GF-D8 (cell line): ENCODE measurements at regions not wholly inside any gene's neighbourhood (a gene's known extent, or its start where the extent isn't known, plus 50 kb on each side); places are given as distances from the start of the nearest gene placed in this dataset.
"Not testable (repeated sequence)": the region's sequence is repeated elsewhere in the genome, so short reads cannot be mapped to it uniquely, and the experiment has no call there.

Source experiments
- DNase-seq: peaks from one replicate; lab custom pipeline; 2025; lab: John Stamatoyannopoulos, UW

DNA sequence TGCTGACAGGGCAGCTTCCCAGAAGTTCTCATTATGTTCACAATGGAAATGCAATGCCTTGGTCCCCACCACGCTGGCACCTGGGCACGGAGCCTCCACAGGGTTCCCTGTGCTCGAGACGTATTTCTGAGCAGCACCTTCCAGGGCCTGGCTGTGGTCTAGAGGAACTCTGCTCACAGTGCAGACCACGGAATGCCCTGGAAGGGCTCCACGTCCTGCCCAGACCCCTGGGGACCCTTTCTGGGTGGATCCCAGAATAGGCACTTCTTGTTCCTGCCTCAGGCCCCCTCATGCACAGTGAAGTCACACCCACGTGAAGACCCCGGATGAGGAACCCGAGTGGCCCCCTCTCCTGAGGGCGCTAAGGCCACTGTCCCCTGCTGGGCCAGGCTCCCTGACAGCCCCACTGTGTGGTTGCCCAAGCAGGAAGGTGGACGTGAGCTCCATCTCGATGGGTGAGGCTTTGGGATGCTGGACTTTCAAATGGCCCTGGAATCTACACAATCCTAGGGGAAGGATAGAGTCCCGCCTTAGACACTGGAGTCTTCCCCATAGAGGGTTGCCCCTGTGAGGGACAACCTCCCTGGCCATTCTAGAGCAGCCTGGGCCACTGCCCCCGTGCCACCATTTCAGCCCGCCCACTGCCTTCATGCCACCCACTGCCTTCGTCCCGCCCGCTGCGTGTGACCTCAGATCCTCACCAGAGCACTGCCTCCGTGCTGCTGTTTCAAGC is 1106.8 kb downstream of the BRD1 start:
- no peak for DNase-seq

DNA sequence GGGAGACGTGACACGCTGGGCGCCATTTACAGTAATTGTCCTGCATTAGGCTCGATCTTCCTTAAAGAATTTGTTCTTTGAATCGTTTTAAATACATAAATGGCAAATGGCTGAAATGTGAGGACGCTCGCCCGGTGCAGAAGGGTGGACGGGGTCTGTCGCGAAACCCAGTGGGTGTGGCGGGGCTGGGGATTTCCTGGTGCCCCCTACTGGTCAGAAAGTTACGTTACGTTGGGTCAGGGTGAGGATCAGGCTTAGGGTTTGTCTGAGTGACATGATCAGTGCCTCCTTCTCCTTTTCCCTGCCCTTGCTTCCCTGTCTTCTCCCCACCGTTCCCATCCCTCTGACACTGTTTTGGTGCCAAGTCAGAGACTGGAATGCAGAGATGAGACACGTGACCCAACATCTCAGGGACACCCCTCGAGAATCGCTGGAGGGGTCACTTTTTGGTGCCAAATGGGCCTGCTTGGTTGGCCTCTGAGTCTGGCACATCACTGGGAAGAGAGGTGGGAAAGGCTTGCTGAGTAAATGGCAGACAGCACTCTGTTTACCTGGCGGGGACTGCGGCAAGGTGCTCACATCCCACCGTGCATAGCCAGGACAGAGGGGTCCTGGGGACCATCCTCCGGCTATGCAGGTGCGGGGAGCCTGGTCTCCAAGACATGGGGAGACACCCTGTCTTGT is 1107.6 kb downstream of the BRD1 start:
- no peak for DNase-seq

DNA sequence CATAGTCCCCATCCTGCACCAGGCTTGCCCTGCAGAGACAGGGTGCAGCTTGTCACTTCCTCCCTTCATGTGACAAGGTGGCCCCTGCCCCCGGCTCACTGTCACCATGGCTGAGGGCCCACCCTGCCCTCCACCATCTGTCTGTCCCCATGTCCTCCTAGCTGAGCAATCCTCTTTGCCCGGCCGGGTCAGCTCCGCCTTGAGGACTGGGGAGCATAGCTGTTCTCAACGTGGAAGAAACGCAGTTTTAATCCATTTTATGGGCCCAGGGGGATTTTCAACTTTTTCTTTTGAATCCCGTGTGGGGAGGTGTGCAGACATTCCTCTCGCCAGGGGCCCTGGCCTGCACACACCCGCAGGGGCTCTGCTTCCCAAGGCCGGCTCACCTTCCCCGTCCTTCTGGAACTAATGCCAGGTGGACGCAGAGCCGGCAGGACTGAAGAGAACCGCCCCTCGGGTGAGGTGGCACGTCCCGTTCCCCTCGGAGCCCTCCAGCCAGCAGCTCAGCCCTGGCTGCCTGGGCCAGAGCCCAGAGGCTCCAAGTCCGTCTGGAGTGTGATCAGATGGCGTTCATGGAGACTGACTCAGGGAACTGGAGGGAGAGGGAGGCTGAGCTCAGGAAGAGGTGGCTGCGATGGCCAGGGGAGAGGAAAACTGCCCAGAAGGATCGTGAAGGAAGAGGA is 1108.7 kb downstream of the BRD1 start:
- no peak for DNase-seq

DNA sequence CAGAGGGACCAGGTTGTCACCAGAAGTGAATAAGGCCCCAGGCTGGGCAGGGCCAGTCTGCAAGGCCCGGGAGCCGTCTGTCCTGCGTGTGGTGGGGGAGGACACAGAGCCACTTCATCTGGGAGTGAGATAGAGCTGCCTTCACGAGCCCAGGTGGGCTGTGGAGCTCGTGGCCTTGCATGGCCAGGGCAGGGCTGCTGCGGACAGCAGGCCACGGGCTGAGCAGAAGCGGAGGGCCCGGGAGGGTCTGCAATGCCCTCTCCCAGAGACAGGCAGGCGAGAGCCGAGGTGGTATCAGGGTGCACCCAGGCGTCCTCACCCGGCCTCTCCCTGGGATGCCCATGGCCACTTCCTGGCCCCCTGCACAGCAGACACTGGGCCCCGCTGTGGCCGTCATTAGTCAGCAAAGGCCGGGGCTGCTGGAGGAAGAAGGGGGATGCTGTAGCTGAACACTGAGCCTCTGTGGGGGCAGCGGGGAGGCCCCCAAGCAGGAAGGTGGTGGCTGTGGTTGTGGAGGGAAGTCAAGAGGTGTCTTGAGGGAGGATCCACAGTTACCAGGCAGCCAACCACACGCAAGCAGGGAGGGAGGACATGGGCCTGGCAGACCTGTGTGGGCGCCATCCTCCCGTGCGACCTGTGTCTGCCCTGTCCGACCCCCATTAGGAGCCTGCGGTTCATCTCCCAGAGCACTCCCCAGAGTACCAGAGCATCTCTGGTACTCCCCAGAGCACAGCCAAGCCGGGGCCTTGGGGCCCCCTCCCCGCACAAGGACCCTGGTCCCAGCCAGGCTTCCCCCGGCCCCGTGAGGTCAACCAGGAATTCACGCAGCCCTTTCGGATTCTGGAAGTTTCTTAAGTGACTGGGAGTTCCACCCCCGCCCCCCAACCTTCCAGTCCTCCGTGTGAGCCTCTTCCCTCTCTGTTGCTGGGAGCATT is 1109.5 kb downstream of the BRD1 start:
- DNase-seq: no peak

DNA sequence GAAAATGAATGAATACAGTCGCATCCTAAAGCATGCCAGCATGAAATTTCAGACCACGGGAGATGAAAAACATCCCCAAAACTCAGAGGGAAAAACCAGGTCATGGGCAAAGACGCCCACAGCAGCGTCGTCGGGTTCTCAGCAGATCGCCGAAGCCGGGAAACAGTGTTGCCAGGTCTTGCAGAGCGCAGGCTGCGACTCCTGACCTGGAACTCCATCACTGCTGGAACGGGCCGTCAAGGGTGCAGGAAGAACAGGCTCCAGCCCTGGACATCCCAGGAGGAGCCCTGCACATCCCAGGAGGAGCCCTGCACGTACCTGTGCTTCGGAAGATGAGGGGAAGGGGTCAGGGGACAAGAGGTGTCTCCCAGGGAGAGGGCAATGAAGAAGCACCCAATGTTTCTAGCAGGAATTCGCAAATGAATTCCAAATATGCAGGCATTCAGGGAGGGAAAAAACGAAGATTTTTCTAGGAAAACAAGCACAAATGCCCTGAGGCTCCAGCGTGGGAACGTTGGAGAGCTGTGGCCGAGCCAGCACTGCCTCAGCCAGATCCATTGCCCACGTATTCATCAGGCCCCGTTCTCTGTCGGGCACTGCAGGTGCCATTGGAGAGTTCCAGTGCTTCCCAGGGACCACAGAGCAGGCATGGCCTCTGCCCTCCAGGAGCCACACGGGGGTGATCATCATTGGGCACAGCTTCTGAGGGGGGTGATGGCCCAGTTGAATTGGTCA is 1110.4 kb downstream of the BRD1 start:
- no peak for DNase-seq

DNA sequence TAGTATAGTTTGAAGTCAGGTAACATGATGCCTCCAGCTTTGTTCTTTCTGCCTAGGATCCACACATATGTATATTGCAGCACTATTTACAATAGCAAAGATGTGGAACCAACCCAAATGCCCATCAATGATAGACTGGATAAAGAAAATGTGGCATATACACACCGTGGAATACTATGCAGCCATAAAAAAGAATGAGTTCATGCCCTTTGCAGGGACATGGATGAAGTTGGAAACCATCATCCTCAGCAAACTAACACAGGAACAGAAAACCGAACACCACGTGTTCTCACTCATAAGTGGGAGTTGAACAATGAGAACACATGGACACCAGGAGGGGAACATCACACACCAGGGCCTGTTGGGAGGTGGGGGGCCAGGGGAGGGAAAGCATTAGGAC is 1111.5 kb downstream of the BRD1 start:
- not testable (repeated sequence) for DNase-seq

GRCh38 chr22:48715511-48715910 is 1112.2 kb downstream of the BRD1 start:
- DNase-seq: no peak

DNA sequence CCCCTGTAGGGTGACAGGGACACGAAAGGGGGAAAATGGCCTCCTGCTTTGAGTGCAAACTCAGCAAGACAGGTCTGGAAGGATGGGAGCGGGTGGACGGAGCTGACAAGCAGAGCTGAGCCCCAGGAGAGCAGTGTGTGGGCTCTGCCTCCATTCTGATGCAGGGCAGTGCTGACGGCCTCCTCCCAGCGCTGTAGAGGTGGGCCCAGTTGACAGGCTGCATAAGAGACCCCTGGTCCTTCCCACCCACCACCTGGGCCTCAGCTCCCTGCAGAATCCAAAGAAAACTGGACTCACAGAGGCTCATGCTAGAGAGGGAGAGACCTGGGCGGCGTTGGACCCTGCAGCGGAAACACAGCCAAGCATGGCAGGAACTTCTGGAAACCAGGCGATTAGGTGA is 1113.4 kb downstream of the BRD1 start:
- no peak for DNase-seq

- DNase-seq: no peak
Observed at GRCh38 chr22:48713272-48714205, 1114.1 kb downstream of the BRD1 start.

DNA sequence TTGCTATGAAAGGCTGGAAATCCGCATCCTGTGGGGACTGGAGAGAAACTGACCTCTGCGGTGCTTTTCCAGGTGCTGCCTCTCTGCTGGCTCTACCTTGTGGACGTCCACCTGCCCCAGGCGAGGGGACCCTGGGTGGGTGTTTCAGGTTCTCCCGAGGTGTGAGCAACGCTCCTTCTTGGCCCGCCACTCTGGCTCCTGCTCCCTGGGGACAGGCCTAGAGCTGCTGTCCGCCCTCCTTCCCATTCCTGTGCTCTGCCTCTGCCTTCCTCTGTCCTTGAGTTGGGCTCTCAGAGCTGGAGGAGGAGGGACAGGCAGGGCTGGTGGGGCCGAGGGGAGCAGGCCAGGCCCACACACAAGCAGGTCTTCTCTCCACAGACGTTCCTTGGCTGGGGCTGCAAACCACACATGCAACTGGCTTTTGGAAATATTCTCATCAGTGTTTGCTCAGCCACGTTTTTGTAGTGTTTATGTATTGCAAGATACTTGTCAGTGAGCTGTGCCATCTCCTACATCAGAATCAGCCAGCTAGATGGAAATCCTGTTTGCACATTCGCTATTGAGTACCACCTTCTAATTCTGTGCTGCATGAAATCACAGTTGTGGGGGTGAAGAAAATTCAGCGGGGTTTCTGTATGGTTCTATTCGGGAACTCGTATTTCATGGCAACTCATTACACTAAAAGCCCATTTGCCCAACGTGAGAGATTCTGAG is 1115.0 kb downstream of the BRD1 start:
- no peak for DNase-seq

DNA sequence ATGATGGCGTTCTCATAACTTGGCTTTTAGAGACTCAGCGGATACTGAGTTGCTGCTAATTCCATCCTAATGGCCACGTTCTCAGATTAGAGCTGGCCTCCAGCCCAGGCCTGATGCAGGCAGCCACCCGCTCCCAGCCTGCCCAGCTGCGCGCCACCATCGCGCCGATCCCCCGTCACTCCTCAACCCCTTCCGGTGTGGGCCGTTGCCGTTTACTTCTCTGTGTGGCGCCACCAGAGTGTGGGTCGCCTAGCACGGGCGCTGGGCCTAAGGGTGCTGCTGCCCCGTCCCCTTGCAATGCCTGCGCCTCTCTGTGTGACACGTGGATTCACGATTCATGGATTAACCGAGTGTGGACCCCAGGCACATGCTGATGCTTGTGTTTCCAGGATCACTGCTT is 1116.0 kb downstream of the BRD1 start:
- no peak for DNase-seq

GRCh38 chr22:48711031-48711431 is 1116.6 kb downstream of the BRD1 start:
- DNase-seq: no peak

DNA sequence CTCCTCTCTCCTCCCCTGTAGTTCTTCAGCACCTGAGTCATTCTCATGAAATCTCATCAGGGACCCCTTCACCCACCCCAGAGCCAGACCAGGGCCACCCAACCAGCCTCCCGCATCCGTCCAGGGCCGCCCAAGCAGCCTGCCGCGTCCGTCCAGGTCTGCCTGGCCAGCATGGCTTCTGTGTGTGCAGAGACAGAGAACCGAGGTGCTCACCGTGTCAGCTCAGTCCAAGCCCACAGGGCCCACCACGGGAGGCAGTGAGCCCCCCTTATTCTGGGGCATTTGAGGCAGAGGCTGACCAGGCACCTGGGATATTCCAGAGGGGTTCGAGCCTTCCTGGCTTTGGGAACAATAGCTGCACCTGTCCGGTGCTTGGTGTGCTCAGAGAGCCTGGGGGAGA is 1117.3 kb downstream of the BRD1 start:
- DNase-seq: no peak

GRCh38 chr22:48709976-48710375 is 1117.7 kb downstream of the BRD1 start:
- no peak for DNase-seq

DNA sequence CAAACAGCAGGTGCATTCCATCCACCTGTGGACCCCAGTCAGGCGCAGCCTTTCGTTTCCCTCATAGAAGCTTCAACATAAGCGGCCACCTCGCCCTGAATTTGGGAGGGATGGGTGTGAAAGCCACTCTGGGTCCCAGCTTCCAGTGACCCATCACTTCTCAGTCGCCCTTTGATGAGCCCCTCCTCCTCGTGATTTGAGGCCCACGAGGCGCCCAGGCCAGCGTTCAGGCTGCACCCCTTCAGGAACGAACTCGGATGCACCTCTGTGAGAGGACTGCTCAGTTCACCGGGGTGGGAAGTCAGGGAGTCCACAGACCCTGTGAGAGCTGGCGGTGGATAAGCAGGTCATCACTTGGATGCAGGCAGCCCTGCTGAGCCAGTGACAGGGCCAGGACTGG is 1118.2 kb downstream of the BRD1 start:
- DNase-seq: no peak

- DNase-seq: no peak
Observed at GRCh38 chr22:48708558-48709245, 1119.0 kb downstream of the BRD1 start.

DNA sequence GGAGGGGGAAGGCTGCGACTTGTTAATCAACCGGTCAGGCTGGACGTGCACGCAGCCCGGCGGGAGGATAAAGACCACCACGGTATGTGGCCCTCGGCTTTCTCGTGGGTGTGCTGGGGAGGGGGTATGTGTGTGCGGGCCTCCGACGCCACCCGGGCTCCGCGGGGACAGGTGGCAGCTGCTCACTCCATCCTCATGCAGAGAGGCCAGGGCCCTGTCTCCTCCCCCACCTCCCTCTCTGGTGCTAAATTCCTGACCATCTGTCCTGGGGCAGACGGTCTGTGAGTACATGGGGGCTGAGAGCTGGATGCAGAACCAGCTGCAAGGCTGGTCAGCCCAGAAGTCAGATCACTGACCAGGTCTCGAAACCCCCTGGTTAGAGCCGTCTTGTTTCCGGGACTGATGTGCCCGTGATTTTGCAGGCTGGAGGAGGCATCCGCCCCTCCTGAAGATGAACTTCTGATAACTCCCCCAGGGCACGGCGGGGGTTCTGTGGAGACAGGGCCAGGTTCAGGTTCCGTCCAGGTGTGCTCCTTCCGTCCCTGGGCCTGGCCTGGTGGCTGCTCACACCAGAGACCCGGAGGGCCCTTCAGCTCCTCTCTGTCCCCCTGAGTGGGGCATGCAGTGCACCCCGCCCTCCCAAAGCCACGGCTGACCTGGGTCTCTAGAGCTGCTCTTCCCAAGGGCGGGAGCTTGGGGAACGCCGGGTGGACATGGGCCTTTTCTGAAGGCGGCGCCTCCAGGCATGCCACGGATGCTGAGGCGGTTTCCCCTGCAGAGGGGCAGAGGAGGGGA is 1119.7 kb downstream of the BRD1 start:
- DNase-seq: no peak
